Karpas-422 (cell line): ENCODE measurements at regions not wholly inside any gene's neighbourhood (a gene's known extent, or its start where the extent isn't known, plus 50 kb on each side); places are given as distances from the start of the nearest gene placed in this dataset.

Source experiments
- DNase-seq: peaks from one replicate; pipeline ENCODE4 v3.0.0-alpha.2; 2015
- H2AFZ ChIP-seq: fragments of 200-600 bp; sonication (generic); 2 replicates; pipeline ENCODE4 v1.6.1; 2014; ENCODE audit warnings: antibody characterized with exemption, low read length, mixed read lengths
- H3K27ac ChIP-seq: fragments of 200-600 bp; sonication (generic); 2 replicates; pipeline ENCODE4 v1.5.1; 2014; ENCODE audit warnings: mild to moderate bottlenecking, low read length, moderate library complexity
- H3K27me3 ChIP-seq: fragments of 200-600 bp; sonication (generic); 2 replicates; pipeline ENCODE4 v1.6.1; 2014; ENCODE audit warnings: low read length, mixed read lengths
- H3K36me3 ChIP-seq: fragments of 200-600 bp; sonication (generic); 2 replicates; pipeline ENCODE4 v1.6.1; 2014; ENCODE audit warnings: low read length, mixed read lengths; ENCODE audit not compliant: insufficient read depth
- H3K4me1 ChIP-seq: fragments of 200-600 bp; sonication (generic); 2 replicates; pipeline ENCODE4 v1.6.1; 2014; ENCODE audit warnings: mild to moderate bottlenecking, low read length, mixed read lengths
- H3K4me2 ChIP-seq: fragments of 200-600 bp; sonication (generic); 2 replicates; pipeline ENCODE4 v1.6.1; 2014; ENCODE audit warnings: low read length, low read depth, mild to moderate bottlenecking; ENCODE audit not compliant: poor library complexity, severe bottlenecking
- H3K4me3 ChIP-seq: fragments of 200-600 bp; sonication (generic); 2 replicates; pipeline ENCODE4 v1.5.1; 2014; ENCODE audit warnings: mild to moderate bottlenecking, antibody characterized with exemption, low read length, mixed read lengths
- H3K79me2 ChIP-seq: fragments of 200-600 bp; sonication (generic); 2 replicates; pipeline ENCODE4 v1.6.1; 2014; ENCODE audit warnings: mild to moderate bottlenecking, low read length, mixed read lengths
- H3K9ac ChIP-seq: fragments of 200-600 bp; sonication (generic); 2 replicates; pipeline ENCODE4 v1.6.0; 2014; ENCODE audit warnings: low read length
- H3K9me2 ChIP-seq: fragments of 200-600 bp; sonication (generic), shearing (Covaris generic); replicated peaks from 2 replicates; pipeline ENCODE4 v1.6.0; 2014; ENCODE audit warnings: mild to moderate bottlenecking, low read length, moderate library complexity; ENCODE audit not compliant: insufficient read depth
- H3K9me3 ChIP-seq: fragments of 300-700, 200-600 bp; sonication (generic); 2 replicates; pipeline ENCODE4 v1.6.1; 2014; ENCODE audit warnings: low read length, mixed read lengths
- H4K20me1 ChIP-seq: fragments of 200-600 bp; sonication (generic); 2 replicates; pipeline ENCODE4 v1.6.1; 2014; ENCODE audit warnings: mild to moderate bottlenecking, antibody characterized with exemption, low read length, low read depth; ENCODE audit not compliant: insufficient read depth

- H3K79me2 ChIP-seq, result no peaks in the 10 kb centered on the region
- no peaks in the 10 kb centered on the region for H4K20me1 ChIP-seq
- no peak overlapping the region for H3K9ac ChIP-seq
- H3K4me3 ChIP-seq, result no peak overlapping the region
- no peaks in the 10 kb centered on the region for H3K9me2 ChIP-seq
- no peak overlapping the region for H2AFZ ChIP-seq
- no peaks in the 10 kb centered on the region for H3K27me3 ChIP-seq
- H3K4me1 ChIP-seq, result no peaks in the 10 kb centered on the region
- H3K9me3 ChIP-seq, result no peaks in the 10 kb centered on the region
- no peaks in the 10 kb centered on the region for H3K36me3 ChIP-seq
- H3K27ac ChIP-seq, result no peak overlapping the region
- no peak overlapping the region for H3K4me2 ChIP-seq
- no peak for DNase-seq
These were observed 139.3 kb upstream of the CDK13 start for GRCh38 chr7:39810710-39811109.

- no peaks in the 10 kb centered on the region for H3K79me2 ChIP-seq
- H3K4me2 ChIP-seq, result no peak overlapping the region
- no peak overlapping the region for H3K4me3 ChIP-seq
These were observed 138.9 kb upstream of the CDK13 start for GRCh38 chr7:39811161-39811614.

GRCh38 chr7:39816462-39817060, 133.5 kb upstream of the CDK13 start:
- H3K9me2 ChIP-seq, result no peaks in the 10 kb centered on the region
- DNase-seq, result no peak
- H3K79me2 ChIP-seq, result no peaks in the 10 kb centered on the region
- no peak overlapping the region for H3K4me3 ChIP-seq
- H3K27ac ChIP-seq, result no peak overlapping the region
- H3K27me3 ChIP-seq, result no peaks in the 10 kb centered on the region
- H3K9me3 ChIP-seq, result no peaks in the 10 kb centered on the region
- no peaks in the 10 kb centered on the region for H3K4me1 ChIP-seq
- no peak overlapping the region for H2AFZ ChIP-seq
- H3K36me3 ChIP-seq, result no peaks in the 10 kb centered on the region
- no peak overlapping the region for H3K4me2 ChIP-seq
- H3K9ac ChIP-seq, result no peak overlapping the region
- H4K20me1 ChIP-seq, result no peaks in the 10 kb centered on the region

More at GRCh38 chr7:39811161-39811614, 138.9 kb upstream of the CDK13 start:
- H3K36me3 ChIP-seq, result no peaks in the 10 kb centered on the region
- no peaks in the 10 kb centered on the region for H3K9me2 ChIP-seq
- H3K4me1 ChIP-seq, result no peaks in the 10 kb centered on the region
- no peaks in the 10 kb centered on the region for H3K9me3 ChIP-seq
- DNase-seq, result no peak
- H3K27ac ChIP-seq, result no peak overlapping the region
- H3K27me3 ChIP-seq, result no peaks in the 10 kb centered on the region
- no peak overlapping the region for H2AFZ ChIP-seq
- no peak overlapping the region for H3K9ac ChIP-seq
- no peaks in the 10 kb centered on the region for H4K20me1 ChIP-seq

- Histone ChIP-seq H3K4me3 (no peak overlapping the region), H3K4me2 (no peak overlapping the region), H3K27ac (no peak overlapping the region), H3K9me3 (no peaks in the 10 kb centered on the region), H3K9ac (no peak overlapping the region), H3K4me1 (no peaks in the 10 kb centered on the region), H2AFZ (no peak overlapping the region), H3K9me2 (no peaks in the 10 kb centered on the region), H3K79me2 (no peaks in the 10 kb centered on the region), H3K36me3 (no peaks in the 10 kb centered on the region), H4K20me1 (no peaks in the 10 kb centered on the region), H3K27me3 (no peaks in the 10 kb centered on the region)
- DNase-seq, result no peak
These were observed 130.5 kb upstream of the CDK13 start for GRCh38 chr7:39819514-39819913.

GRCh38 chr7:39824456-39825200, 125.4 kb upstream of the CDK13 start:
- Histone ChIP-seq H4K20me1 (no peaks in the 10 kb centered on the region), H3K9me2 (no peaks in the 10 kb centered on the region), H3K4me2 (no peak overlapping the region), H3K79me2 (no peaks in the 10 kb centered on the region), H3K27me3 (no peaks in the 10 kb centered on the region), H3K36me3 (no peaks in the 10 kb centered on the region), H3K4me3 (no peak overlapping the region), H3K9me3 (no peaks in the 10 kb centered on the region), H2AFZ (no peak overlapping the region), H3K27ac (no peak overlapping the region), H3K9ac (no peak overlapping the region), H3K4me1 (peaks cover 6% of the 10 kb centered on the region; the same call in 1 of the 2 replicates)
- DNase-seq, result no peak

- Histone ChIP-seq H4K20me1 (no peaks in the 10 kb centered on the region), H3K9ac (no peak overlapping the region), H2AFZ (no peak overlapping the region), H3K9me3 (no peaks in the 10 kb centered on the region), H3K4me2 (no peak overlapping the region), H3K79me2 (no peaks in the 10 kb centered on the region), H3K27me3 (no peaks in the 10 kb centered on the region), H3K9me2 (no peaks in the 10 kb centered on the region), H3K4me1 (peaks cover 6% of the 10 kb centered on the region; the same call in 1 of the 2 replicates), H3K36me3 (no peaks in the 10 kb centered on the region), H3K4me3 (no peak overlapping the region), H3K27ac (no peak overlapping the region)
- no peak for DNase-seq
These were observed 124.6 kb upstream of the CDK13 start for GRCh38 chr7:39825401-39825980.

- Histone ChIP-seq H2AFZ (no peak overlapping the region), H4K20me1 (no peaks in the 10 kb centered on the region), H3K4me2 (no peak overlapping the region), H3K27ac (no peak overlapping the region), H3K79me2 (no peaks in the 10 kb centered on the region), H3K9ac (no peak overlapping the region), H3K36me3 (no peaks in the 10 kb centered on the region), H3K9me3 (no peaks in the 10 kb centered on the region), H3K4me3 (no peak overlapping the region), H3K9me2 (no peaks in the 10 kb centered on the region), H3K4me1 (peaks cover 6% of the 10 kb centered on the region; the same call in 1 of the 2 replicates), H3K27me3 (no peaks in the 10 kb centered on the region)
- no peak for DNase-seq
These were observed 123.9 kb upstream of the CDK13 start for GRCh38 chr7:39826166-39826565.

GRCh38 chr7:39827571-39827970, 122.5 kb upstream of the CDK13 start:
- no peak overlapping the region for H3K9ac ChIP-seq
- peaks cover 6% of the 10 kb centered on the region; the same call in 1 of the 2 replicates for H3K4me1 ChIP-seq
- no peaks in the 10 kb centered on the region for H3K27me3 ChIP-seq

More at GRCh38 chr7:39827571-39827970, 122.5 kb upstream of the CDK13 start:
- Histone ChIP-seq H3K27ac (no peak overlapping the region), H3K4me3 (no peak overlapping the region), H3K36me3 (no peaks in the 10 kb centered on the region), H4K20me1 (no peaks in the 10 kb centered on the region), H2AFZ (no peak overlapping the region), H3K4me2 (no peak overlapping the region), H3K9me3 (no peaks in the 10 kb centered on the region), H3K9me2 (no peaks in the 10 kb centered on the region), H3K79me2 (no peaks in the 10 kb centered on the region)
- no peak for DNase-seq
